ENCODE measurements at regions not wholly inside any gene's neighbourhood (a gene's known extent, or its start where the extent isn't known, plus 50 kb on each side); places are given as distances from the start of the nearest gene placed in this dataset.

- no peak overlapping the region for H2AFZ ChIP-seq (ENCODE audit: low read depth, low read length)
- no peak overlapping the region for H3K27ac ChIP-seq (ENCODE audit: insufficient read depth, low read depth, low read length)
- no peaks in the 10 kb centered on the region for H3K9me1 ChIP-seq (replicated peaks; ENCODE audit: control insufficient read depth, extremely low read depth, insufficient read depth, low read length)
- H3K79me2 ChIP-seq (ENCODE audit: control insufficient read depth, insufficient read depth, low read length): no peaks in the 10 kb centered on the region
- H4K20me1 ChIP-seq (replicated peaks; ENCODE audit: control insufficient read depth, extremely low read depth, insufficient read depth, low read length): no peaks in the 10 kb centered on the region
- H3K27me3 ChIP-seq (ENCODE audit: control insufficient read depth in 2 of 2, insufficient read depth in 2 of 2, low read length in 2 of 2): no peaks in the 10 kb centered on the region
- H3K4me3 ChIP-seq (replicated peaks in 1 of 3; ENCODE audit: insufficient read depth in 1 of 3, low read depth in 1 of 3, low read length in 3 of 3): no peak overlapping the region
- no peak overlapping the region for H3K4me2 ChIP-seq (ENCODE audit: insufficient read depth, low read length)
- no peak overlapping the region for H3K9ac ChIP-seq (replicated peaks; ENCODE audit: extremely low read depth, insufficient read depth, low read length)
- no peaks in the 10 kb centered on the region for H3K9me3 ChIP-seq (replicated peaks; ENCODE audit: control insufficient read depth, insufficient read depth, low read length)
- FAIRE-seq (no peak), DNase-seq (ENCODE audit: low read depth, low spot score) (no peak)
- no peaks in the 10 kb centered on the region for H3K4me1 ChIP-seq (ENCODE audit: control insufficient read depth, extremely low read depth, insufficient read depth, low read length)
- TF ChIP-seq, protein P1, sequence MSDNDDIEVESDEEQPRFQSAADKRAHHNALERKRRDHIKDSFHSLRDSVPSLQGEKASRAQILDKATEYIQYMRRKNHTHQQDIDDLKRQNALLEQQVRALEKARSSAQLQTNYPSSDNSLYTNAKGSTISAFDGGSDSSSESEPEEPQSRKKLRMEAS (IDR thresholded peaks at IDR 0.05; ENCODE audit: insufficient read depth, insufficient read length): no peak
- TF ChIP-seq EZH2 (IDR thresholded peaks at IDR 0.05; ENCODE audit: borderline replicate concordance, low read depth, low read length, severe bottlenecking) (no peak), JUN (IDR thresholded peaks at IDR 0.05; ENCODE audit: borderline replicate concordance, insufficient read depth, insufficient read length, low read depth) (no peak), FOS (IDR thresholded peaks at IDR 0.05; ENCODE audit: borderline replicate concordance, insufficient read depth, low read length) (no peak), POLR2AphosphoS5 (IDR thresholded peaks at IDR 0.05; ENCODE audit: insufficient read depth, low read depth, low read length) (no peak), POLR2A (IDR thresholded peaks at IDR 0.05; ENCODE audit: low read depth, low read length) (no peak), CTCF (IDR thresholded peaks at IDR 0.05; ENCODE audit: extremely low read depth in 1 of 2, insufficient read depth in 1 of 2, low read depth in 1 of 2, low read length in 2 of 2) (no peak), GATA2 (IDR thresholded peaks at IDR 0.05; ENCODE audit: insufficient read depth, insufficient read length, low read depth, low read length) (no peak)
- intact Hi-C loops (cut with micrococcal nuclease) (no loop called here), dilution Hi-C loops (cut with MboI; ENCODE audit: extremely low pct_ligation_motif_present, low sequenced_read_pairs) (no loop called here)
- POLR2A ChIA-PET: no interaction called here
- BruUV-seq (replicated peaks): no TSS peak
- CTCF ChIA-PET: no interaction called here
- H3K36me3 ChIP-seq (ENCODE audit: control insufficient read depth in 2 of 2, extremely low read depth in 1 of 2, insufficient read depth in 2 of 2, low read length in 2 of 2): no peaks in the 10 kb centered on the region
Observed at GRCh38 chr6:10278746-10279145, 136.1 kb downstream of the TFAP2A start.
